ENCODE measurements at regions not wholly inside any gene's neighbourhood (a gene's known extent, or its start where the extent isn't known, plus 50 kb on each side); places are given as distances from the start of the nearest gene placed in this dataset.

DNA sequence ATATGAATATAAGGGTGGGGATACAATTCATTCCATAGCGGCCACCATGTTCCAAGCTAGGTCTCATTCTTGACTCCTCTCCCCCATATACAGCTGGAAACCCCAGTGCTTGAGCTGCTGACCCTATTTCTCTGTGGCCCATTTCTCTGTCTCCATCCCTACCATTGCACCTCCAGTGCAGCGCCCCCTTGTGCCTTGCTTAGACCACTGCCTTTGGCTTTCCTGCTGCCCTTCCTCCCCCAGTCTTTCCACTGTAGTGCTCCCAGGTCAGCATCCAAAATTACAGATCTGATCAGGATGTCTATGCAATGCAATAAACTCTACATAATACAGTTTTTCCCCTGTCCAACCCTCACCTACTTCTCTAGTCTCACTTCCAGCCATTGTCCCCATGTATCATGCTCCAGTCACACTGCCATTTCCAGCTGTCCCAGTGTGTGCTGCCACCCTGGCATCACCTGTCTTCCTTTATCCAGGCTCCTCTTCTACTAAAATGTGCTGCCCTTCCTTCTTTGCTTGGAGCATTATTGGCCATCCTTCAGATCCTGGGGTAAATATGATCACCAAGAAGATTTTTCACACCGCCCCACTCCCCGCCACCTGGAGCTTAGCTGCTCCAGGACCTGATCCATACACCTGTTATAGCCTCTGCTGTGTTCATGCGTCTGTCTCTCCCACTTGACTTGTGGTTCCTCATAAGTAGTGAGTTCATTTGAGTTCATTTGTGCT is 199.4 kb upstream of the IPO5 start:
- POLR2A ChIA-PET, result no interaction called here
- Mint-ChIP-seq H3K4me3 (ENCODE audit: unreplicated experiment) (no peak overlapping the region), H3K36me3 (ENCODE audit: insufficient read depth, unreplicated experiment) (no peaks in the 10 kb centered on the region), H3K4me1 (ENCODE audit: insufficient read depth, unreplicated experiment) (peaks cover 11% of the 10 kb centered on the region), H3K27ac (ENCODE audit: low read depth, unreplicated experiment) (no peak overlapping the region), H3K27me3 (ENCODE audit: insufficient read depth, unreplicated experiment) (no peaks in the 10 kb centered on the region), H3K9me3 (ENCODE audit: unreplicated experiment) (peaks cover 6% of the 10 kb centered on the region)
- TF ChIP-seq, protein P1, sequence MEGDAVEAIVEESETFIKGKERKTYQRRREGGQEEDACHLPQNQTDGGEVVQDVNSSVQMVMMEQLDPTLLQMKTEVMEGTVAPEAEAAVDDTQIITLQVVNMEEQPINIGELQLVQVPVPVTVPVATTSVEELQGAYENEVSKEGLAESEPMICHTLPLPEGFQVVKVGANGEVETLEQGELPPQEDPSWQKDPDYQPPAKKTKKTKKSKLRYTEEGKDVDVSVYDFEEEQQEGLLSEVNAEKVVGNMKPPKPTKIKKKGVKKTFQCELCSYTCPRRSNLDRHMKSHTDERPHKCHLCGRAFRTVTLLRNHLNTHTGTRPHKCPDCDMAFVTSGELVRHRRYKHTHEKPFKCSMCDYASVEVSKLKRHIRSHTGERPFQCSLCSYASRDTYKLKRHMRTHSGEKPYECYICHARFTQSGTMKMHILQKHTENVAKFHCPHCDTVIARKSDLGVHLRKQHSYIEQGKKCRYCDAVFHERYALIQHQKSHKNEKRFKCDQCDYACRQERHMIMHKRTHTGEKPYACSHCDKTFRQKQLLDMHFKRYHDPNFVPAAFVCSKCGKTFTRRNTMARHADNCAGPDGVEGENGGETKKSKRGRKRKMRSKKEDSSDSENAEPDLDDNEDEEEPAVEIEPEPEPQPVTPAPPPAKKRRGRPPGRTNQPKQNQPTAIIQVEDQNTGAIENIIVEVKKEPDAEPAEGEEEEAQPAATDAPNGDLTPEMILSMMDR (IDR thresholded peaks at IDR 0.05; ENCODE audit: unreplicated experiment), result no peak
- BruUV-seq (replicated peaks), result no TSS peak
- DNase-seq (ENCODE audit: unreplicated experiment), result no peak
- intact Hi-C loops (cut with micrococcal nuclease), result no loop called here
- CTCF ChIA-PET, result interaction anchor here (0.7 to 8.0 kb wide), 7 partner anchors 9 to 1480 kb away, joined by 3 to 126 read pairs (median 3); no protein-coding TSS in a partner anchor

DNA sequence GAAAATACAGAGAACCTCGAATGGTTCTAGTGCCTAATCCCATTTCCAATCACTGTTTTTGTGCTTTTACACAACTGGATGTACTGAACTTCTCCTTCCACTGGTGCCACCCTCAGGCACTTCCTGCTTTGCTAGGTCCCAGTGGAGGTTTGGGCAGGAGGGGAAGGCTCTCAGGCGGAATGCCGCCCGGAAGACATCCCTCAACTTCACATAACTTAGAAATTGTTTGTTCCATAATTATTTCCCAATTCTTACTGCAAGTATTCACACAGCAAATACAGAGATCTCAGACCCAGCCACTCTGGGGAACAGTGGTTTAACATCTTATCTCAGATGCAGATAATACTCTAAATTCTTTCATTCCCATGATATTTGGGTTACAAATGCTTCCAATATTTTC is 195.7 kb upstream of the IPO5 start:
- BruUV-seq (replicated peaks), result no TSS peak
- Mint-ChIP-seq H3K4me3 (ENCODE audit: unreplicated experiment) (no peak overlapping the region), H3K4me1 (ENCODE audit: insufficient read depth, unreplicated experiment) (no peaks in the 10 kb centered on the region), H3K9me3 (ENCODE audit: unreplicated experiment) (no peaks in the 10 kb centered on the region), H3K27ac (ENCODE audit: low read depth, unreplicated experiment) (no peak overlapping the region), H3K36me3 (ENCODE audit: insufficient read depth, unreplicated experiment) (no peaks in the 10 kb centered on the region), H3K27me3 (ENCODE audit: insufficient read depth, unreplicated experiment) (no peaks in the 10 kb centered on the region)
- ChIA-PET CTCF (interaction anchor here (0.6 kb wide), 1 partner anchor 648 kb away, joined by 4 read pairs; no protein-coding TSS in a partner anchor), POLR2A (interaction anchor here (0.6 kb wide), 1 partner anchor 24 kb away, joined by 4 read pairs; no protein-coding TSS in a partner anchor)
- TF ChIP-seq, protein P1 (IDR thresholded peaks at IDR 0.05; ENCODE audit: unreplicated experiment), result no peak
- intact Hi-C loops (cut with micrococcal nuclease), result no loop called here
- no peak for DNase-seq (ENCODE audit: unreplicated experiment)

DNA sequence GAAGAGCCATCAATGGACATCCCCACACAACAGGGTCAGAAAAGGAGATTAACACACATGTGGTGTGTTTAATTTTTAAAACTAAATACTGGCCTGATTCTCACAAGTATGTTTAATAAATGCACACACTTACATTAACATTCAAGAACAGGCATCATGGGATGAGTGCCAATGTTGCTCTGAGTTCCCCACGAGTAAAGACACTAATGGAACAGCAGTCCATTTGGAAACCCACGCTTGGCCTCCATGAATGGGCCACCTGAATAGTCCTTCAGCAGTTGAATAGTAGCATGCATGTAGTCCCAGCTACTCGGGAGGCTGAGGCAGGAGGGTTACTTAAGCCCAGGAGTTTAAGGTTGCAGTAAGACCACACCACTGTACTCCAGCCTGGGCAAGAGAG is 195.2 kb upstream of the IPO5 start:
- POLR2A ChIA-PET, result no interaction called here
- DNase-seq (ENCODE audit: unreplicated experiment), result no peak
- no TSS peak for BruUV-seq (replicated peaks)
- Mint-ChIP-seq H3K9me3 (ENCODE audit: unreplicated experiment) (no peaks in the 10 kb centered on the region), H3K4me1 (ENCODE audit: insufficient read depth, unreplicated experiment) (no peaks in the 10 kb centered on the region), H3K4me3 (ENCODE audit: unreplicated experiment) (no peak overlapping the region), H3K36me3 (ENCODE audit: insufficient read depth, unreplicated experiment) (no peaks in the 10 kb centered on the region), H3K27ac (ENCODE audit: low read depth, unreplicated experiment) (no peak overlapping the region), H3K27me3 (ENCODE audit: insufficient read depth, unreplicated experiment) (no peaks in the 10 kb centered on the region)
- CTCF ChIA-PET, result interaction anchor here (0.6 kb wide), 1 partner anchor 649 kb away, joined by 4 read pairs; no protein-coding TSS in a partner anchor
- TF ChIP-seq, protein P1 (IDR thresholded peaks at IDR 0.05; ENCODE audit: unreplicated experiment), result no peak
- intact Hi-C loops (cut with micrococcal nuclease), result no loop called here

DNA sequence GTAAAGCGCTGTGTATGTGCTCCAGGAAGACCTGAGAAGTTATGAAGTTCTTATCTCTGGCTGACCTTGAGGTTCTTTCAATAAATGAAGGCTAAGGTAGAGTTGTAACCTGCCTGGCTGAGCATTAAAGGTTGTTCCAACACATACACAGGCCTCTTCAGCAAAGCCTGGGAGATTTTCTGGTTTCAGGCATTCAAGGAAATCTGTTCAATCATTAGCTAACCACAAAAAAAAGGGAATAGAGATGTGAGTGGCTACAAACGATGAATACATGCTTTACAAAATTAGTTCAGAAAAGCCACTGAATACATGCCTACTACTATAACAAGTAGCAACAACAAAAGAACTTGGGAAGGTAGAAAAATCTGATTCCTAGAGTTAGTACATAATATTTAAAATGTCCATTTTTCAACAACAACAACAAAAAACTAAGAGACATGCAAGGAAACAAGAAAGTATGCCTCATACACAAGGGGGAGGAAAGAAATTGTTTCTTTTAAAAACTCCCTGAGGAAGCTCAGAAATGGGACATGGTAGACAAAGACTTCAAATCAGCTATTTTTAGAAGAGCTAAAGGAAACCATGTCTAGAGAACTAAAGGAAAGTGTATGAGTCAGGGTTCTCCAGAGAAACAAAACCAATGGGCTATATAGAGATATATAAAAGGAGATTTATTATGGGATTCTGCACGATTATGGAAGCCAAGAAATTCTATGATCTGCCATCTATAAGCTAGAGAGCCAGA is 191.5 kb upstream of the IPO5 start:
- TF ChIP-seq, protein P1 (IDR thresholded peaks at IDR 0.05; ENCODE audit: unreplicated experiment), result no peak
- ChIA-PET CTCF (interaction anchor here (0.6 to 2.6 kb wide), 3 partner anchors 9 to 45 kb away, joined by 4 to 14 read pairs (median 7); no protein-coding TSS in a partner anchor), POLR2A (interaction anchor here (0.6 kb wide), 1 partner anchor 9 kb away, joined by 3 read pairs; no protein-coding TSS in a partner anchor)
- no peak for DNase-seq (ENCODE audit: unreplicated experiment)
- Mint-ChIP-seq H3K4me3 (ENCODE audit: unreplicated experiment) (no peak overlapping the region), H3K9me3 (ENCODE audit: unreplicated experiment) (peaks cover 7% of the 10 kb centered on the region), H3K27ac (ENCODE audit: low read depth, unreplicated experiment) (no peak overlapping the region), H3K36me3 (ENCODE audit: insufficient read depth, unreplicated experiment) (no peaks in the 10 kb centered on the region), H3K4me1 (ENCODE audit: insufficient read depth, unreplicated experiment) (peaks cover 6% of the 10 kb centered on the region), H3K27me3 (ENCODE audit: insufficient read depth, unreplicated experiment) (no peaks in the 10 kb centered on the region)
- BruUV-seq (replicated peaks), result no TSS peak
- intact Hi-C loops (cut with micrococcal nuclease), result no loop called here
